Ureter (tissue), 1 donor: ENCODE measurements at regions not wholly inside any gene's neighbourhood (a gene's known extent, or its start where the extent isn't known, plus 50 kb on each side); places are given as distances from the start of the nearest gene placed in this dataset.

ENCODE experiments used
- DNase-seq: peaks from one replicate; pipeline ENCODE4 v3.0.0-alpha.2; 2020; ENCODE audit warnings: low spot score
- donor health status: DM: yes; HTN: yes; CAD: no.

GRCh38 chr11:29782447-29782846 lies 234.4 kb downstream of the KCNA4 start:
- no peak for DNase-seq

DNA sequence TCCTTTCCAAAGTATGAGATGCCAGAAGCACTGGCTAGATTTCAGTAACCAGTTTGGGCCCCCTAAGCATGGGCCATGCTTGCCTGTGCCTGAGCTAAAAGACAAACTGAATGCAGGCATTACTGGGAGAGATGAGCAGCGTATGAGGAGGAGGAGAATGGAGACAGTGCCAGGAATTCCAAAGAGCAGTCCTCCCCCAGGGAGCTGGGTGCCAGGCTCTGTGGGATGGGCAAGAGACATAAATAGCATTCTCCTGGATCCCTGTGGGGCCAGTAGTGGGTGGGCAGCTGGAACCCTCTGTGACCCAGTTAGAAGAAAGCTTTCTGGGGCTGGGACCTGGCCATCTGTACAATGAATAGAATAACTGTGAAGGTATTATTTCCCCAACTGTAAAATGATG lies 235.6 kb downstream of the KCNA4 start:
- DNase-seq, result no peak

GRCh38 chr11:29780756-29781155 lies 236.1 kb downstream of the KCNA4 start:
- no peak for DNase-seq

DNA sequence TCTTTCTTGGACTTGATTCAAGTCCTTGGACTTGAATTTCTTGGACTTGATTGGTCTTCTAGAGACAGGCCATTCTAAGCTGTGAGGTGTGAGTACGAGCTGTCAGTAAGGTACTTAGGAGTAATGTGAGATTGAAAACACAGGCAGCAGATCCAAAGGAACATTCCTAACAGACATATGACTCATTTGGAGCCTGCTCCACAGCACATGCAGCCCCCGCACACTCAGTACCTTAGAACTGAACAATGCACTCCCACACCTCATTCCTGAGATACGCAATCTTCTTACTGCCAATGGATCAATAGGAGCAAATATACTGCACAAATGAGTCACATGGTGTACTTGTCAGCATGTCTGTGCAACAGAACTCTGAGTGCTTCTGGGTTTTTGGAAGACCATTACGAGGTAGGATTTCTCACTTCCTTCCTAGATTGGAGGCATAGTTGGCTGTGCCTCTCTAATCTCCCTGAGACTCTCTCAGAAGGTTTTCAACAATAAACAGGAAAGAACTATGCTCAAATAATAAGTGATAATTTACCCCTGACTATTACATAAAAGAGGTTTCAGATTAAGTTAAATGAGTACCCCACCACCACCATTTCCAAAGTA lies 243.1 kb downstream of the KCNA4 start:
- no peak for DNase-seq

GRCh38 chr11:29756871-29757270 lies 260.0 kb downstream of the KCNA4 start:
- no peak for DNase-seq

DNA sequence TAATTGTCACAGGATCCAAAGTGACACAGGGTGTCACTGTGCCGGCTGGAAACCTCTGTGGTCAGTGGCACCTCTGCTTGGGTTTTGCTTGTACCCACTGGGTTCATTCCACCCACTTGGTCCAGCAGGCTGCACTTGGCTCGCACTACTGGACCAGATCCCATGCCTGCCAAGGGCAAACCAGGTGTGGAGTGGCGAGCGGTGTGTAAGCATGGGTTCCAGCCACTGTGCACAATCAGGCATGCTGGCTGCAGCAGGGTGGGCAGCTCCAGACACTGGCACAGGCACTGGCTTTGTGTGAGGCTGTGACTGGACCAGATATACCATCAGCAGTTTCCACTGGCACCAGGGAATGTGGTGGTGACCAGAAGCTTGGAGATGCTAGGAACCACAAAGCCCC lies 261.4 kb downstream of the KCNA4 start:
- DNase-seq, result no peak

DNA sequence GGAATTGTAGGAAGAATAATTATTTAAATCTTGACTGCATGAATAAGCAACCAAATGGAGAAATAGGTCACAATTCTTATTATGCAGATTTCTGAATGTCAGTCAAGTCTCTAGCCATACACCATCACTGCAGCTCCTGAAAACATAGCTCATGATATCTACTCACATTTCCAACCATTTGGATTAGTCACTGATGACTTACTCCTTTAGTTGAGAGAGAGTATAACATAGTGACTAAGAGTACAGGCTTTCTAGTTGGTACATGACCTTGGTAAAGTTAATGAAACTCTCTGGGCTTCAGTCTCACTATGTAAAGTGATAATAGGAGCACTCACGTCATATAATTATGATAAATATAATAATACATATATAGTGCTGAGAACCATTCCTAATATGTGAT lies 265.2 kb downstream of the KCNA4 start:
- no peak for DNase-seq

GRCh38 chr11:29750392-29750791 lies 266.4 kb downstream of the KCNA4 start:
- DNase-seq, result no peak

- DNase-seq, result no peak
These were observed 282.5 kb downstream of the KCNA4 start for GRCh38 chr11:29734287-29734686.

DNA sequence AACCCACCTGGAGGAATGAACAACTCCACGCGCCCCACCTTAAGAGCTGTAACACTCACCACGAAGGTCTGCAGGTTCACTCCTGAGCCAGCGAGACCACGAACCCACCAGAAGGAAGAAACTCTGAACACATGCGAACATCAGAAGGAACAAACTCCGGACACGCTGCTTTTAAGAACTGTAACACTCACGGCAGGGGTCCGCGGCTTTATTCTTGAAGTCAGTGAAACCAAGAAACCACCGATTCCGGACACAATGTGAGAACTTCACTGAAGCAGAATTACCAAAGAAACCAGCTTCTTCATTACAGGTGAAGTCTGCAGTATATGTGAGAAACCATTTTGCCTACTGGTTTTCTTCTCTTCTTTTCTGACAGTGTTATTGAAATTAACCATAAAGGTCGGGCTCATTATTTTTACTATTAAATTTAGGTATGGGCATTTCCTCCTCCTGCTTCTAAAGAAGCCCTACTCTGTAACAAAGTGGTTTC lies 303.0 kb downstream of the KCNA4 start:
- no peak for DNase-seq

GRCh38 chr11:29712616-29713015 lies 304.2 kb downstream of the KCNA4 start:
- DNase-seq, result no peak

DNA sequence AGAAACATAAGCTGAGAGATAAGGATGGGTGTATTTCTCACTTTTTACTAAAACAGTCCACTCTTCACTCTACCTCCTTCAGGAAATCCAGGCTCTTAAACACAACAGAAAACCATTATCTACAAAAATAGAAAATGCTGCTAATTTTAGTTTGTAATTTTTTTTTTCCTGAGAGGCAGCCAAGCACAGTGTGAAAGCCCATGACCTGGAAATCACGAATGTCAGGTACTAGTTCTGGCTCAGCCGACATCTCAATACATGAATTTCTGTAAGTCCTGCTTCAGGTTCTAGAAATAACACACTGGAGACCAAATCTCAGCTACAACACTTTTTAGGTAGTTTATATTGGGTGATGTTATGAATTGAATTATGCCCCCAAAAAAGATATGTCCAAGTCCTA lies 308.9 kb downstream of the KCNA4 start:
- no peak for DNase-seq

DNA sequence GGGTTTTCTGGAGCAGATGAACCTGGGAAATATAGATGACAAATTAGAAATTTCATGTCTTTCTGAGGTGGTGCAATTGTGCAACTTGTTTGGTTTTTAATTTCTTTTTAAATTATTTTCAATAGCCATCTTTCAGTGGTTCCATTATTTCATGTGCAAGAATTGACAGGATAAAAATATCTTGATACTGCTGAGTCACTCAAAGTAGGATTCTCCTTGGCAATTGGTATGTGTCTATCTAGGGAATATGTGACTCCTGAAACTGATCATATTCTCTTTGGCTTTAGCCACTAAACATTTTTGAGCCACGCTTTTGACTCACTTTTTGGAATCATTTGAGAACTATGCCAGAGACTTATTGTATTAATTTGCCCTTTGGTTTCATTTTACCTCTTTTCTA lies 331.5 kb downstream of the KCNA4 start:
- DNase-seq, result no peak

DNA sequence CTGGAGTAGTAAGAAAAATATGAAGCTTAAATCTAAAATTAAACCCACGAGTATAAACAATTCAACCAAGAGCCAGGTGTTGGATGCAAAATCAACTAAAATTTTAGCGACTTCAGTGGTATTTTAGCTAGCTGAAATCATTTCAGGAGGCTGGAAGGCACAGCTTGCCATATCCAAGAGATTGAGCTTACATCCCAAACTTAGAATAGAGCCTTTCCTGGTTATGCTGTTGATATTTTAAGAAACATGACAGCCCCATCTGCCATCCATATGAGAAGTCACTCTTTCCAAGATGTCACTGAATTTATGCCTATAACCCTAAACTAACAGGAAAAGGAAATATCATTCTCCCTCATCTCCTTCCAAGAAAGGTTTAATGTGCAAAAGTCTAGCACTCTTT lies 334.0 kb downstream of the KCNA4 start:
- DNase-seq, result no peak

- DNase-seq, result no peak
These were observed 336.8 kb downstream of the KCNA4 start for GRCh38 chr11:29679996-29680395.

GRCh38 chr11:29676993-29677392 lies 339.8 kb downstream of the KCNA4 start:
- no peak for DNase-seq

DNA sequence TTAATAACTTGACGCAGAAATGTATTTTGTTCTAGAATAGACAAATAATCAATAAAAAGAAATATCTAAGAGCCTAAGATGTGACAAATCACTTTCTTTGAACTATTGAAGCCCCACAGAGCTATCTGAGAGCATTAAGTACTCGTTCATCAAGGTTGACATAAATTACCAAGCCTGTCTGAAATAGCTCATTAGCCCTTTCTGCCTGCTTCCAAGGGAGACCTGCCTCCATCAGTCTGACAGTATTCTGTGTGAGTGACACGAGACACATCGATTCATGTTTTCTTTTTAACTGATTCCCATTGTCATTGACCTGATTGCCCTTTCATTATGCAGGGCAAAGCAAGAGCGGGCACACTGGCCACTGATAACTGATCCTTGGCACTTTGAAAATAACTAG lies 347.5 kb downstream of the KCNA4 start:
- no peak for DNase-seq

DNA sequence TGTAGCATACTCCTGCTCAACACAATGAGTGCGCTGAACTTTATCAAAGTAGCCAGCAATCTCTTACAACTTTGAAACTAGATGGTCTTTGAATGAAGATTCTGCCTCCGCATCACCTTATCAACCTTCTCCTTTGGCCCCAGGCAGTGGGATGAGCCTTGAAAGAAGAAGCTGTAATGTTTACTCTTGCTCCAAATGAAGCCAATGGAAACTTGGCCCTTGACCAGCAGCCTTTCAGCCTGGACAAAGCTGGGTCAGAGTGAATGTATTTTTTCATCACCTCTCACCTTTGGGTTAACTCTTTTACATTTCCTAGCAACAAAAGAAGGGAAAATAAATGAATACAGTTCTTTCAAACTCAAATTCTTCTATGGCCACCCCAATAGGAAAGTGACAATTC lies 359.1 kb downstream of the KCNA4 start:
- DNase-seq, result no peak

DNA sequence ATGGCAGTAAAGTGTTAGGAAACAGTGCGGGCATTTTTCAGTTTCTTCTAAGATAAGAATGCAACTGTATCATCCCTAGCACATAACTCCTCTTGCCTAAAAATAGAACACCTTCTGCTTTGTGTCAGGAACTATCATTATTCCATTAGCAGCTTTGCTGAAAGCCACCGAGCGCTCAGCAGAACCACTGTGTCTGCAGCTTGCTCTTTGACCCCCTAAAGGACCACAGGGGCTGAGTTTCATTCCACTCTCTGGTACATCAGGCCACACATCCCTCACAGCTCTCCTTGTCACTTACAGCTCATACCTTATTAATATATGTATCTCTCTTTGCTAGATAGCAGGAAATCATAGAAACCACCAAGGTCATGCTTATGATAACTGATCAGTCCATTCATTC lies 360.2 kb downstream of the KCNA4 start:
- no peak for DNase-seq

- no peak for DNase-seq
These were observed 371.5 kb downstream of the KCNA4 start for GRCh38 chr11:29645373-29645772.

- DNase-seq, result no peak
These were observed 375.6 kb downstream of the KCNA4 start for GRCh38 chr11:29641201-29641600.

- DNase-seq, result no peak
These were observed 382.1 kb downstream of the KCNA4 start for GRCh38 chr11:29634744-29635143.

DNA sequence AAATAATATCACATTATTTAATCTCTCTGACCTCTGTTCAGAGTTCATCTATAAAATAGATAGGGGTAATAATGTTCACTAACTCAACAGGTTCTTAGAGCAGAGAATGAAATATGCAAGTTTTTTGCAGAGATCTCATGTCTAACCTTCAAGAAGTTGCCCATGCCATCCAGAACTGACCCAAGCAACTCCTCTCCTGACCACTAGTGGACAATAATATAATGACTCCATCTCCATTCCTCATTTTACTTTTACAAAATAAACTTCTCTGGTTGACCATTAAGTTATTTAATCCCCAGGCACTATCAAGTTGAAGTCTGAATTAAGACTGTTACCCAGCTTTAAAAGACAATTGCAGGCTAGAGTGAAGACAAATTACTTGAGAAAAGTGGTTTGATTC lies 382.6 kb downstream of the KCNA4 start:
- no peak for DNase-seq

DNA sequence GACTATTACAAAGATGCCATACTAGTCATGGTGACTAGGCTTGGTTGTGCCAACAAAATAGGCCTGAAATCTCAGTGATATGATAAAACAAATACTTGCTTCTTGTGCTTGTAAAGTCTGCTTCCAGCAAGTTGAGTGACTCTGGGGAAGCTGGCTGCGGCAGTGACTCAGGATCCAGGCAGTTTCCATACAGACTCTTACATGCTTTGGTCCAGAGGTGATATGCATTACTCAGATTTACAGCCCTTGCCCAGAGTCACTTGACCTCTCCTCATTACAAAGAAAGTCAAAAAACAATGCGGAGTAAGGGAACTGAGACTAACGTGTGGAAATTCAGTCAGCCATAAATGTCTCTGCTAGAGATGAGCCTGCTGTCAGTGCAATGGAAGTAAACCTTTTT lies 387.5 kb downstream of the KCNA4 start:
- no peak for DNase-seq
